Astrocyte of the spinal cord (primary cell): ENCODE measurements at regions not wholly inside any gene's neighbourhood (a gene's known extent, or its start where the extent isn't known, plus 50 kb on each side); places are given as distances from the start of the nearest gene placed in this dataset.

Experiments
- DNase-seq: peaks from one replicate; pipeline ENCODE4 v3.0.0; 2011; ENCODE audit warnings: low read depth, low spot score
- H3K4me3 ChIP-seq: 2 replicates; pipeline ENCODE4 v1.5.1; 2011; ENCODE audit warnings: low read depth, mild to moderate bottlenecking, low read length, moderate library complexity
- in situ Hi-C: cut with HindIII; loops from 2 replicates; pipeline ENCODE4 v1.10.0; 2017; ENCODE audit warnings: low sequenced_read_pairs
- TF ChIP-seq, protein P1 (sequence below): IDR thresholded peaks from 2 replicates; pipeline ENCODE4 v1.5.1; 2012; ENCODE audit warnings: low read depth, mild to moderate bottlenecking, low read length, inconsistent platforms

DNA sequence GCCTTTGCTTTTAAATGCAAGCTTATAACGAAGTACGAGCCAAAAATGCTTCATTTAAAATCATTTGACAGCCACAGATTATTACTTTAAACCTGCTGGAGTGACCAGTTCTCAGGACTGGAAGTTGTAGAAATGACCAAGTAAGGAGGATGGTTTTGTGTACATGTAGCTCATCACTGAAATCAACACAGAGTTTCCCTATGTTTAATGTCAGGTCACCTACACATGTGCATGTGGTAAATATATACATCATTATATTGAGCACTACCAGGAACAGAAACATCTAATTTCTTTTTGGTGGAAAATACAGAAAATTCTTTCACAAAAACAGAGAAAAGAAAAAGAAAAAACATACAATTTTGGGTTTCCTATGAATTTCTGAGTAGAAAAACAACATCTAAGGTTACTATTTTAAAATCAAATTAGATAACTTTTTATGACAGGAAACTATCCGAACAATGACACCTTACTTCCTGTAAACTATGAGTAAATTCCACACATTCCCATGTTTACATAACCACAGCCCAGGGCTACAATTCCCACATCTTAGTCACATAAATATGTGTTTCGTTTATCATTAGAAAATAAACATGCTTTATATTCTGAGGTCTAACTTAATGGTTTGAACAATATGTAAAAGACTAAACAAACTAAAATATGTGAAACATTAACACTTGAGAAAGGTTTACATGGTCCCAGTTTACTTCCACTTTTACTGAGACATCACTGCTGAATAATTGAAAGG, 73.6 kb downstream of the ZNF281 start:
- peak; percentile 35 for DNase-seq
- in situ Hi-C loops, result no loop called here
- no peak overlapping the region for H3K4me3 ChIP-seq
- TF ChIP-seq, protein P1, sequence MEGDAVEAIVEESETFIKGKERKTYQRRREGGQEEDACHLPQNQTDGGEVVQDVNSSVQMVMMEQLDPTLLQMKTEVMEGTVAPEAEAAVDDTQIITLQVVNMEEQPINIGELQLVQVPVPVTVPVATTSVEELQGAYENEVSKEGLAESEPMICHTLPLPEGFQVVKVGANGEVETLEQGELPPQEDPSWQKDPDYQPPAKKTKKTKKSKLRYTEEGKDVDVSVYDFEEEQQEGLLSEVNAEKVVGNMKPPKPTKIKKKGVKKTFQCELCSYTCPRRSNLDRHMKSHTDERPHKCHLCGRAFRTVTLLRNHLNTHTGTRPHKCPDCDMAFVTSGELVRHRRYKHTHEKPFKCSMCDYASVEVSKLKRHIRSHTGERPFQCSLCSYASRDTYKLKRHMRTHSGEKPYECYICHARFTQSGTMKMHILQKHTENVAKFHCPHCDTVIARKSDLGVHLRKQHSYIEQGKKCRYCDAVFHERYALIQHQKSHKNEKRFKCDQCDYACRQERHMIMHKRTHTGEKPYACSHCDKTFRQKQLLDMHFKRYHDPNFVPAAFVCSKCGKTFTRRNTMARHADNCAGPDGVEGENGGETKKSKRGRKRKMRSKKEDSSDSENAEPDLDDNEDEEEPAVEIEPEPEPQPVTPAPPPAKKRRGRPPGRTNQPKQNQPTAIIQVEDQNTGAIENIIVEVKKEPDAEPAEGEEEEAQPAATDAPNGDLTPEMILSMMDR, result no peak

DNA sequence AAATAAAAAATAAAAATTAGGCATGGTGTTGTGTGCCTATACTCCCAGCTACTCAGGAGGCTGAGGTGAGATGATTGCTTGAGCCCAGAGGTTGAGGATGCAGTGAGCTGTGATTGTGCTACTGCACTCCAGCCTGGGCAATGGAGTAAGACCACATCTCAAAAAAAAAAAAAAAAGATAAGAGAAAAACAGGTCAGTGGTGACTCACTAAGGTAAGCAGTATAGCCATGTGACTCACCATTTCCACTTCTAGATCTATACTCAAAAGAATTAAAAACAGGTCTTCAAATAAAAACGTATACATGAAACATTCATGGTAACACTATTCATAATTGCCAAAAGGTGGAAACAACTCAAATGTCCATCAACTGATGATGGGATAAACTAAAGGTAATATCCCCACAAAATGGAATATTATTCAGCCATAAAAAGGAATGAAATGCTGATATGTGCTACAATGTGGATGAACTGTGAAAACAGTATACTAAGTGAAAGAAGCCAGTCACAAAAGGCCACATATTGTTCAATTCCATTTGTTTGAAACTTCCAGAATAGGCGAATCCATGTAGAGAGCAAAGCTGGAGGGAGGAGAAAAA, 75.1 kb downstream of the ZNF281 start:
- no peak overlapping the region for H3K4me3 ChIP-seq
- no peak for DNase-seq
- TF ChIP-seq, protein P1, result no peak
- in situ Hi-C loops, result no loop called here

DNA sequence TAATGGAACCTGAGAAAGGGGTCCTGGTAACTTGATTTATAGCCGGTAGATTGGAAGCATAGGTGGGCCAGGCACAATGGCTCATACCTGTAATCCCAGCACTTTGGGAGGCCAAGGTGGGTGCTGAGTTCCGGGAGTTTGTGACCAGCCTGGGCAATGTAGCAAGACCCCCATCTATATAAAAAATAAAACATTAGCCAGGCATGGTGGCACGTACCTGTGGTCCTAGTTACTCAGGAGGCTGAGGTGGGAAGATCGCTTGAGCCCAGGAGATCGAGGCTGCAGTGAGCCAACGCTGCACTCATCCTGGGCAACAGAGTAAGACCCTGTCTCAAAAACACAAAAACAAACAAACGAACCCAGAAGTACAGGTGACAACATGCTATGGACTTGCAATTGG, 76.5 kb downstream of the ZNF281 start:
- TF ChIP-seq, protein P1, result no peak
- H3K4me3 ChIP-seq, result no peak overlapping the region
- in situ Hi-C loops, result no loop called here
- no peak for DNase-seq

DNA sequence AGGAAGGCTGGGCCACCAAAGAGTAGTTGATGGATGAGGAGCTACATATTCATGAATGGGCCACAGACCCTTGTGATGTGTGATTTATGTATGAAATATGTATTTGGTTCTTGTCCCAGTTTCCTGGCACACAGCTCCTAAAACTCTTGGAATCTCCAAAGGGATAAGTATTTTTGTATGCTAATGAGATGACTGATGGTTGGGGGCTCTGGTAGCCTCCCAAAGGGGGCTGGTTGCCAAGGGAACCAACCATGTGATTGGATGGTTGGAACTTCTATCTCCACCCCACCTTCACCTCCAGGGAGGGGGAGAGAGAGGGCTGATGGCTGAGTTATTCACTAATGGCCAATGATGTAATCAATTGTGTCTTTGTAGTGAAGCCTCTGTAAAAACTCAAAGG, 77.1 kb downstream of the ZNF281 start:
- TF ChIP-seq, protein P1, result no peak
- DNase-seq, result no peak
- in situ Hi-C loops, result no loop called here
- H3K4me3 ChIP-seq, result no peak overlapping the region

DNA sequence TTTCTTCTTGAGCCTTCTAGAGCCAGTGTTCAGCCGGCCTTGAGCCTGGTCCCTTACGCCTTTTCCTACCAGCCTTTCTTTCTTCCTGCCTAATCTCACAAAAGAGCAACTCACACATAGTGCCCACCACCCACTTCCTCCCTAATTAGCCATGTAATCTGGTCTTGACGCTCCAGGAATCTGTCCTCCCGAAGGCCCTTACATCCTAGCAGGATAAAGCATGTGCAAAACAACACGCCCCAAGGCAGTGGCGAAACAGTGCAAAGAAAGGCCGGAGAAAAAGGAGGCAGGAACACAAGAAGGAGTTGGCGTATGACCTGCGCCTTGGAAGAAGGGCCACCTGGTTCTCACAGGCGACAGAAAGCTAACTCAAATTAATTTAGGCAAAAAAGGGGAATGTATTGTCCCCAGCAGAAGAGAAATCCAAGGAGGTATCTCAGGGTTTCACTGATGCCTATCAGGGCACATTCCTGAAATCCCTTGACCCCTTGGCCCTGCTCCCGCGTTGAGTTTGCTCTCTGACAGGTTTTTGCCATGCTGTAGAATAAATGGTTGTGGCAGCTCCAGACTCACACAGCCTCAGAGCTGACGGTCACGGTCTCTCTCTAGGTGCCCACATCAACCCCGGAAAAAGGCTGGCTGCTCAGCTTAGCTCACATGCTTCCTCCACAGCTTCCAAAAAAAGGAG, 79.0 kb downstream of the ZNF281 start:
- in situ Hi-C loops, result no loop called here
- no peak for DNase-seq
- H3K4me3 ChIP-seq, result no peak overlapping the region
- TF ChIP-seq, protein P1, result no peak

DNA sequence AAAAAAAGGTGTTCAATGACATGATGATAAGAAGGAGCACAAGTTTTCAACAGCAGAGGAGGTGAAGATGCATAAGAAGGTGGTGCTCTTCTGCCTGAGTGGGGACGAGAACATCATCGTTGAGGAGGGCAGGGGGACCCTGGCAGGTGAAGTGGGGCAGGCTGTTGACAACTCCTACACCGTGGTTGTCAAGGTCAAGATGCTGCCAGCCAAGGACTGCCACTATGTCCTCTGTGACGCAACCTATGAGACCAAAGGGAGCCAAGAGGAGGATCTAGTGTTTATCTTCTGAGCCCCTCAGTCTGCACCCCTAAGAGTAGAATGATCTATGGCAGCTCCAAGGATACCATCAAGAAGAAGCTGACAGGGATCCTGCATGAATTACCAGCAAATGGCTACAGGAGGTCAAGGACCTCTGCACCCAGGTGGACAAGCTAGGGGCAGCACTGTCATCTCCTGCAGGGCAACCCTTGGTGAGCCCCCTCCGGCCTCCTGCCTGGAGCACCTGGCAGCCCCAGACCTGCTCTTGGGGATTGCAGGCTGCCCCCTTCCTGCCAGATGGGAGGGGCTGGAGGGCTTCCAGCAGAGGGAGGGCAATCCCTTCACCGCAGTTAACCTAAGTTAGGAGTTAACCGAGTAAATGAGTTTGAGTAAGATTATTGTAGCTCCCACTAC, 80.5 kb downstream of the ZNF281 start:
- TF ChIP-seq, protein P1, result no peak
- no peak overlapping the region for H3K4me3 ChIP-seq
- no peak for DNase-seq
- in situ Hi-C loops, result no loop called here
